NCI-H526 treated with DMSO at 0.1 percent for 48 hours (cell line): ENCODE measurements at regions not wholly inside any gene's neighbourhood (a gene's known extent, or its start where the extent isn't known, plus 50 kb on each side); places are given as distances from the start of the nearest gene placed in this dataset.

Source experiments
- DNase-seq: peaks from one replicate; lab custom pipeline; 2025; lab: John Stamatoyannopoulos, UW

DNA sequence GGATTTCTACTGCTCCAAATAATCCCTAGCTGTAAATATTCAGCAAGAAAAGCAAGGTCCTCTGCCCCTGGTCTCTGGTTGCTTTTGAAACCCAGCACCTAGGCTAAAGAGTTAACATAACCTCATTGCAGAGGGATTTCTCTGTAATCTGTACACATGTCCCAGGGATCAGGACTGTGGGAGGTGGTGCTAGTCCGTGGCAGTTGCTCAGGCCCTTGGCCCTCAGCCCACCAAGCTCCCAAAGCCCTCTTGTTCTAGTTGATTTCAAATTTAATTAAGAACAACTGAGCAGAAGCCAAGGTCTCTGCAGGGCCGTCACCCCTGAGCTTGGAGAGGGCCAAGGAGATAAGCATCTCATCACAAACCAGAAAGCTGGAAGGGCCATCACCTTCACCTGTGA, 181.1 kb downstream of the SOX9 start:
- DNase-seq: no peak

- DNase-seq: no peak
These were observed 181.9 kb downstream of the SOX9 start for GRCh38 chr17:72302735-72303134.

- DNase-seq: no peak
These were observed 183.2 kb downstream of the SOX9 start for GRCh38 chr17:72303787-72304733.

GRCh38 chr17:72304859-72305258, 184.0 kb downstream of the SOX9 start:
- no peak for DNase-seq

DNA sequence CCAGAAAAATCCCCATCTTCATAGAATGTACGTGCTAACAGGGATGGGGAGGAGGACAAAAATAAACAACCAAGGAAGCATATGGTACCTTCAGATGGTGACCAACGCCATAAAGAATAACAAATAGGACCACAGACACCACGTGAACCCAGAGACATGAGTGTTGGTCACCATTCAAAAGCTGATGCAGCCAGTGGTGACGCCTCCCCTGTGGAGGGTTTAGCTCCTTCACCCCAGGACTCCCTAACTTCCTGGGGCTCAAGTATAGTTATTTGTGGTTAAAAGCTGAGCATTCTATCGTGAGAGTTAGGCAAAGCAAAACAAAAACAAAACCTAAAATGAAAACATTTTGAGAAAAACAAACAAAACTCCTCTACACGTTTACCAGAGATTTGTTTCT, 184.7 kb downstream of the SOX9 start:
- no peak for DNase-seq

DNA sequence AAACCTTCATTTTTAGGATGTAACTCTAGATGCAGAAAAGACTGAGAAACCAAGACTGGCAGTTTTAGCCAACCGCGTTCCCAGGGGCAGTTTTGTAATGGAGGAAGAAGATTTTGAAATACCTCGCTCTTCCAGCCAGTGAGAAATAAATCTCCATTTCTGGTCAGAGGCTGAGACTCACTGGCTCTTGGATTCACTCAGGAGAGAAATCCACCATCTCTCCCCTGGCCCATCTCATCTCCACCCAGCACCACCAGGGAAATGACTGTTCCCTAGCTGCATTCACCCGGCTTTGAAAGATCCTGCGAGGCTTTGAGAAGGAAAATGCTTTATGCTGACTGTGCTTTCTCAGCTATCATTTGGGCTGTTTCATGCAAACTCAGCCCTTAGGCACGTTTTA, 185.2 kb downstream of the SOX9 start:
- peak; percentile 12 for DNase-seq

GRCh38 chr17:72307836-72308235, 187.0 kb downstream of the SOX9 start:
- DNase-seq: no peak

DNA sequence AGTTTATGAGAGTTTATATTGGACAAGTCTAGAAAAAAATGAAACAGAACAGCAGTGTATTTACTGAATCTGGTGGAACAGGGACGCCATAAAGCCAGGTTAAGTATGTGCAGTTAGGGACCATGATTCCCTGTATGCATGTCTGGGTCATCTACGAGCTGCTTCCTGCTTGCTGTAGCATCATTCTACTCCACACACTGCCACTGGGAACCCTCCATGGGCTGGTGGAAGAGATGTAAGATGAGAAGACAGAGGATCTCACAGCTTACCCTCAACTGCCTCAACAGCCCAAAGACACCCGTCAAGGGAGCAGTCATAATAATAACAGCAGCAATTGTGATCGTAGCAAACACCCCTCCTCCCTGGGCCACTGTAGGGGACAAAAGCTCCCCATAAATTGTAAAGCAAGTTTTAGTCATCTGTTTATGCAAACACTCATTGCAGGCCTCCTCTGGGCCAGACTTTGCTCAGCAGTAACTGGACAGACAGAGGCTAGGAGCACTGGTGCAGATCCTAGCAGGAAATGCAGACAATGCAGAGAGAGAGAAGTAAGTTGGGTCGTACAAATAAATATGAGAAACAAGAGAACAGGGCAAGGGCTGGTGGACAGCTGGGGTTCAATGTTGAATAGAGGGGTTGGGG, 188.0 kb downstream of the SOX9 start:
- peak; percentile 58 for DNase-seq

DNA sequence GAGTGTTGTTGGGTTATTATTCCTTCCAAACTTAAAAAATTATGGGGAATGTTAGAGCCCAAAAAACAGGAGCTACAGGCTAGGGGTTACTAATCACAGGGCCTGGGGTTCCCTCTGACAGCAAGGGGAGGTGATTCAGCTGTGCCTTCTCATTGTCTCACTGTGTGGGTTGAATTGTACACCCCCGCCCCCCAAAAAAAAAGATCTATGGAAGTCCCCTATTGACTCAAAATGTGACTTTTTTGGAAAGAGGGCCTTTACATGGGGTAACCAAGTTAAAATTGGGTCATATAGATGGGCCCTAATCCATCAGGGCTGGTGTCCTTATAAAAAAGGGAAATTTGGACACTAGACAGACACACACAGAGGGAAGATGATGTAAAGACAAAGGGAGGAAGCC, 190.2 kb downstream of the SOX9 start:
- no peak for DNase-seq

- DNase-seq: no peak
These were observed 194.5 kb downstream of the SOX9 start for GRCh38 chr17:72315122-72315913.

DNA sequence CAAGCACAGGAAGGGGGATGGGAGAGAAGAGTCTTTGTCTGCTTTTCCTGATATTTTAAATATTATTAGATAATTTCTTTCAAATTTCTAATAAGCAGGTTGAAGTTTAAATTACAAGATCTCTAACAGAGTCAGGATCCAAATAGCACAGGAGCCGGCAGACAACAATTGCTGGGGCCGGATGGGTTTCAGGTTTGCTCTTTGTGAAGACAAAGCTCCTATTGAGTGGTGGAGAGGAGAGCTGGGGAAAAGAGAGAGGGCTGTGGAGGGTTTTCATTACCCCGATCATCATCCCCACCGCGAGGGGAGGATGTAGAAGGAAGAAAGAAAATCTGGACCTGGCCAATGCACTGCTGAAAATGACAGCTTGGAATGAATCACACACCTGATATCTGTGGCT, 197.3 kb downstream of the SOX9 start:
- DNase-seq: no peak

GRCh38 chr17:72321896-72322295, 201.1 kb downstream of the SOX9 start:
- no peak for DNase-seq

- DNase-seq: no peak
These were observed 211.5 kb downstream of the SOX9 start for GRCh38 chr17:72332367-72332766.

DNA sequence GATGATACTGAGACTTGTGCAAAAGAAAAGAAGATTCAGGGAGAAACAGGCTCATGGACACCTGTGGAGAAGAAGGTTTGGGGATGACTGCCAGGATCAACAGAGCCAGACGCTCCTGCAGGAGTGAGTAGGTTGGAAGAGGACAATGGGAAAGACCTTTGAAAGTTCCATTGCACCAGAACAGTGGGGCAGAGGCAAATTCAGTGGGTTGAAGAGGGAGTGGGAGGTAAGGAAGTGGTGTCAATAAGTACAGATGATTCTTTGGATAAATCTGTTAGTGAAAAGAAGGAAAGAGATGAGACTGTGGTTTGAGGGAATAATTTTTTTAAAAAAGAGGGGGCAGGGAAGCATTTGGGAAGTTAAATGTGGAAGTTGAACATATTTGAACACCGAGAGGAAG, 212.8 kb downstream of the SOX9 start:
- DNase-seq: no peak

GRCh38 chr17:72334205-72334604, 213.4 kb downstream of the SOX9 start:
- DNase-seq: no peak

DNA sequence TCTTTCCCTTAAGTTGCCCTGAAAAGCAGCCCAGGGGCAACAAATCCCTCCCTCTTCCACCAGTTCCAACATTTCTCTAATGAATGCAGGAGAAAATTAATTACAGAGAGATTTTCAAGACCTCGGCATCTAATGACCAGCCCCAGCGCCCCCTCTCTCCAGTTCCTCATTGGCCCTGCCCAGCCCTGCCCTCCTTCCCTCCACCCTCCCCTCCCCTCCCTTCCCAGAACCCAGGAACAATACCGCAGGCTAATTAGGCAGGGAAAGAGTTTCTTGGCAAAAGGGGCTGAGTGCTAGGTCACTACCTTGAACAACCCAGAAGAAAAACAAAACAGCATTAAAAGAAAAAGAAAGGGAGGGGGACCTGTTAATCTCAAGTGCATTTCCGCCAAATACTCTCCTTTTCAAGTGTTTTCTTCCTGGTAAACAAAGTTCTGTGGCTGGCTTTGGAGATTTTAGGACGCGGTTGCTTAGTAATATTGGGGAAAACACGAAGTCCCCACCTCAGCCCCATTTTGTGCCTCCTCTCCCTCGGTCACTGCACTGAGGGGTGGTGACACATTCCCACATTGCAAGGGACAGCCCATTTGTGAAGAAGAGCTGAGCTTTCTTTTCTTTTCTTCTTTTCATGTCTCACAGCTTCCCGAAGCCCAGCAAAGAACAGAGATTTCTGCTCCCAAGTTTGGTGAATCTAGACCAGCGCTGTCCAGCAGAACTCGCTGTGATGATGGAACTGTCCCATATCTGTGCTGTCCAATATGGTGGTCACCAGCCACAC, 215.4 kb downstream of the SOX9 start:
- DNase-seq: no peak

DNA sequence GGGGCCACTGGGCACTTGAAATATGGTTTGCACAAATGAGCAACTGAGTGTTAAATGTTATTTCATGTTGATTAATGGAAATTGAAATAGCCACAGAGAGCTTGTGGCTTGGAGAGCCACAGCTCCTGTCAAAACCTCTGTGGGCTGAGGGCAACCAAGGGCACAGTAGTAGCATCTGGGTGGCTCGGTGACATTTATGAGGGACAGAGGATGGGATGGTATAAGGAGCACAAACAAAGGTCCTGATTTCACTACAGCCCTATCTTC, 215.9 kb downstream of the SOX9 start:
- DNase-seq: no peak

DNA sequence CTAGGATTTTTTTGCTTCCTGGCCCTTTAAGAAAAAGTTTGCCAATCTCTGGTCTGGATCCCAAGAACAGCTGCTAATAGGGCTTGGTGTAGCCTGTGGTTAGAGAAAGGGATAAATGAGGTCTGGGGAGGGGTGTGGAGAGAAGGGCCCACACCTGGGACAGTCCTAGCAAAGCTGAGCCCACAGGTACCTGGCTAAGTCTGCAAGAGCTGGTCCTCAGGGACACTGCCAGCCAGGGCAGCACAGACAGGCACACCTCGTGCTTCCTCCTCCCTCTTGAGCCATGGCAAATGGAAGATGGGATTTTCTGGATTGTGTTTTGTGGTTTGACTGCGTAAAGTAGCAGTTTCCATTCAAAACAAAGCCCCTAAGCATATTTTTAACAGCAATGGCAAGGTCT, 217.5 kb downstream of the SOX9 start:
- no peak for DNase-seq

DNA sequence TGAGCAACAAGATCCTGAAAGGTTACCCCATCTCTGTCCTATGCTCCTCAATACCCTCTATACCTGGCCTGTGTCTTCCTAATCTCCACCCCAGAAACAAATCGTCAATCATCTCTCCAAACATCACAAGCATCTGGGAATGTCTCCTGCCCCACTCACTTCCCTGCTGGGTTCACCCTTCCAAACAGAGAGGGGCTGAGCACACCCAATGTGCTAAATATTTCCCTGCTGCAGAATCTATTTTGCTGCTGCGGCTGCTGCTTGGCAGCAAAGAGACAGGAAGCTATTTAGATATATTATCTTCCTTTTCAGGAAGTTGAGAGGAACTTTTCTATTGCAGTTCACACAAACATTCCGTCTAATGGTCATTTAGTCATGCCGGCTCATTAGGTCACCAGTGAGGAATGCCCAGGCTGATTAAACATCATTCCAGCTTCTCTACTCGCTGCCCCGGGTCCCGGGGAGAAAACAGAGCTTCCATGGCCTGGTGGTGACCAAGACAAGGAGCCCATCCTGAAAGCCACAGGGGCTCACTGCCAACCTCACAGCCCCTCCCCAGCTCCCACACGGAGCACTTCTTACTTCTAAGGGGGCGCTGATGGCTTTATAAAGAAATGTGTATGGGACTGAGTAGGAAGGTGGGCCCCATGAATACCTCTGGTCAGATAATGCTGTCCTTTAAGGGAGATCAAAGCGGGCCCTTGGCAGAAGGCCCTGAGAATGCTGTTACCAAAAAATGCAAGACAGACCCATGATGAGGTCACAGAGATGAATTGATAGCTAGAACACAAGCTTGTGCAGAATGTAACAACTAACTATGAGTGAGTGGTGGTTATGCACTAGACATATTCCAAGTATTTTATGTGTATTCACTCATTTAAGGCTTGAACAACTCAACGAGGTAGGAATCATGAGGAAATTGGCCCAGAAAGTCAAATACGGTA, 218.3 kb downstream of the SOX9 start:
- no peak for DNase-seq

DNA sequence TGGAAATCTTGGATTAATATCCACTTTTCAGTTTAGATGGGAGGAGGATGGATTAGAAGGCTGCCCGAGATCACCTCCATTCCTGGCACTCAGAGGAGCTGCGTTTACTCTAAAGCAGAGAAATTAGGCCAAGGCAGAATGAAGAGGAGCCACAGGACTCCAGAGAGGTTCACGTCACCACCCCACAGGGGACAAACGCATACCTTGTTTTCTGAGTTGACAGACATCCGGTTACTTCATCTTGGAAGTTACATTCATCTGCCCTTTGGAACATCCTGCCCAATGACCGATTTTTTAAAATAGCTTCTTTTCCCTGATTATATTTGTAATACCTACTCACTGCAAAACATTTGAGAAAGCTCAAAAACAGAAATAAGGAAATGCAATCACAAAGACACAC, 220.0 kb downstream of the SOX9 start:
- DNase-seq: no peak

- no peak for DNase-seq
These were observed 221.2 kb downstream of the SOX9 start for GRCh38 chr17:72342061-72342460.
